Heart right ventricle (tissue), 16 donors: ENCODE measurements at regions not wholly inside any gene's neighbourhood (a gene's known extent, or its start where the extent isn't known, plus 50 kb on each side); places are given as distances from the start of the nearest gene placed in this dataset.
A peak's percentile ranks its signal among the peaks of the same experiment; 100 is the strongest.

Experiments
- ATAC-seq, 8 donors: fragments of 200-7000 bp; cut with Tn5 transposase; one replicate each; pipeline ENCODE4 v1.9.1; 2020; ENCODE audit warnings: mild to moderate bottlenecking in 8 of 8, moderate library complexity in 8 of 8, moderate number of reproducible peaks in 1 of 8
- DNase-seq, 2 donors: peaks; one replicate each; pipeline ENCODE4 v3.0.0-alpha.2; 2020
- H3K27ac ChIP-seq, 10 donors: fragments of 200-600 bp; sonication (generic) in 2 of 10; one replicate each; pipeline versions ENCODE4 v1.5.0 to v1.8.0; 2020 to 2022; ENCODE audit warnings: mild to moderate bottlenecking in 3 of 10
- H3K27me3 ChIP-seq, 7 donors: fragments of 200-600 bp; one replicate each; pipeline ENCODE4 v1.8.0; 2021 to 2022; ENCODE audit warnings: mild to moderate bottlenecking in 2 of 7
- H3K36me3 ChIP-seq, 9 donors: fragments of 200-600 bp; sonication (generic) in 1 of 9; one replicate each; pipeline versions ENCODE4 v1.5.0 to v1.8.0; 2020 to 2022; ENCODE audit warnings: mild to moderate bottlenecking in 2 of 9
- H3K4me1 ChIP-seq, 9 donors: fragments of 200-600 bp; sonication (generic) in 1 of 9; one replicate each; pipeline versions ENCODE4 v1.5.0 to v1.8.0; 2020 to 2022; ENCODE audit warnings: mild to moderate bottlenecking in 4 of 9
- H3K4me3 ChIP-seq, 10 donors: fragments of 200-600 bp; sonication (generic) in 2 of 10; one replicate each; pipeline versions ENCODE4 v1.5.0 to v1.8.0; 2020 to 2022; ENCODE audit warnings: mild to moderate bottlenecking in 7 of 10, moderate library complexity in 2 of 10
- H3K9me3 ChIP-seq, 11 donors: fragments of 200-600 bp in 10 of 11; sonication (generic) in 2 of 11; one replicate each; pipeline versions ENCODE4 v1.5.0 to v1.8.0; 2013 to 2022; ENCODE audit warnings: mild to moderate bottlenecking in 2 of 11, control low read depth in 1 of 11, moderate library complexity in 1 of 11
- WGBS, 2 donors: extraction: QIAGEN DNeasy Blood & Tissue Kit; methylation state at CpG; one replicate each; pipeline ENCODE4 v1.1.7; 2013; ENCODE audit warnings: inconsistent platforms in 1 of 2; 5-methylcytosine and 5-hydroxymethylcytosine counted together
- intact Hi-C, 10 donors: fragments of 100-400 bp; cut with DNase I; formaldehyde crosslinking; loops; one replicate each; pipeline versions ENCODE4 v1.11.1 to v1.14.2; 2022
- TF ChIP-seq, protein P1 (sequence below), 9 donors: fragments of 200-600 bp; sonication (generic) in 2 of 9; IDR thresholded peaks; one replicate each; pipeline versions ENCODE4 v1.5.0 to v1.8.0; 2021 to 2022; ENCODE audit warnings: antibody characterized with exemption in 9 of 9, mild to moderate bottlenecking in 5 of 9, moderate library complexity in 1 of 9
- donor health status: Arrhythmogenic right ventricular cardiomyopathy.
- donor health status: ischemic (EF 13 %, LVEDD 7.1; RV severe dilation, severe dysfunction).
- donor health status: healthy with polysubstance abuse.
- donor health status: DM: no; HTN: yes; CAD: no.
- donor health status: DM: no; HTN: no; CAD: no.
- donor health status: ischemic (EF 25% LVEDD 6.9; RV normal size, moderate dysfunction).
- donor health status: ischemic (EF 25% LVEDD 5.7; RV mildly dilated, moderate dysfunction).
- donor health status: healthy.
- donor health status: DM: yes; HTN: yes; CAD: no.
- donor health status: Ischemic cardiomyopathy.
- donor health status: ischemic (EF 35%, LVEDD 5.7; RV mildly dilated, moderate dysfunction).
- donor health status: nonischemic (EF 11% LVEDD 7.7; RV severe dilation, severe dysfunction).
- donor health status: DM: yes; HTN: yes; CAD: no.
- donor health status: PGD.
- donor health status: ischemic (EF 29% LVEDD 5.4; RV normal size, mild dysfunction).
- donor health status: nonischemic (EF 23%, LVEDD 6.1; RV moderate dilation, normal function).

DNA sequence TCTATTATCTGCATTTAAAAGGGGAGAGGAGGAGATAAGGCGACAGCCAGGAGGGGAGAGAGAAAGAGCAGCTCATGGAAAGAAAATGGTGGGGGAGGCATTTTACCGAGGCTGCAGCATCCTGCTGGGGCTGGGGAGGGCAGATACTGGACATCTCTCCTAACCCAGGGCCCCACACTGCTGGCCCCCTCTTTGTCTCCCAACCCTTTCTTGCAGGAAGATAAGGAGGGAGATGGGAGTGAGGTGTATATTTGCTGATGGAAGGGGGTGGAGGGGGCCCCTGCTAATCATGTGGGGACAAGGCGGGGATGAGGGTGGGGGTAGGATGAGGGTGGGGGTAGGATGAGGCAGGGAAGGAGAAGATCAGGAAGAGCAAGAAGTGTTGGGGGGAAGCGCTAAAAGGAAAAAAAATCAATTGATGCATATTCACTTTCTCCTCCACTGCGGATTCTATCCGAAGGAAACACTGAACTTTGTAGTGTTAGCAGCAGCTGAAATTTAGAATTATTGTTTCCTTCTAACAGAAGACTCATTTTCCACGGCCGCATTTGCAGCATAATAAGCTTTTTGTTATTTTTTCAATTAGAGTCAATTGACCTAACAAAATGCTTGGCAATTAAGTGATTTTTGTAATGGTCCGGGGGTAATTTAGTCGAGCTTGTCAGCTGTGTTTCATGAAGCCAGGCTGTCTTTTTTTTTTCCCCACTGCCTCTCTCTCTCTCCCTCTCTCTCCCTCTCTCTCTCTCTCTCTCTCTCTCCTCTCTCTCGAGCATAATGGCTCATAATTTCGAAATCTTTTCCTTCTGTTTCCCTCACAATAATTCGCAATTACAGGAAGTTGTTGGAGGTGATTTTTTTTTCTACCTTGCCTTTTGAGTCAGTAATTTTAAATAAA, 1134.6 kb downstream of the BCL11B start:
- 16 to 18% methylated on average over 13 of the region's 13 CpGs for WGBS, 2 donors
- H3K27me3 ChIP-seq = peaks cover 0 to 74% (median 39%) of the 10 kb centered on the region in 7 donors
- TF ChIP-seq, protein P1, sequence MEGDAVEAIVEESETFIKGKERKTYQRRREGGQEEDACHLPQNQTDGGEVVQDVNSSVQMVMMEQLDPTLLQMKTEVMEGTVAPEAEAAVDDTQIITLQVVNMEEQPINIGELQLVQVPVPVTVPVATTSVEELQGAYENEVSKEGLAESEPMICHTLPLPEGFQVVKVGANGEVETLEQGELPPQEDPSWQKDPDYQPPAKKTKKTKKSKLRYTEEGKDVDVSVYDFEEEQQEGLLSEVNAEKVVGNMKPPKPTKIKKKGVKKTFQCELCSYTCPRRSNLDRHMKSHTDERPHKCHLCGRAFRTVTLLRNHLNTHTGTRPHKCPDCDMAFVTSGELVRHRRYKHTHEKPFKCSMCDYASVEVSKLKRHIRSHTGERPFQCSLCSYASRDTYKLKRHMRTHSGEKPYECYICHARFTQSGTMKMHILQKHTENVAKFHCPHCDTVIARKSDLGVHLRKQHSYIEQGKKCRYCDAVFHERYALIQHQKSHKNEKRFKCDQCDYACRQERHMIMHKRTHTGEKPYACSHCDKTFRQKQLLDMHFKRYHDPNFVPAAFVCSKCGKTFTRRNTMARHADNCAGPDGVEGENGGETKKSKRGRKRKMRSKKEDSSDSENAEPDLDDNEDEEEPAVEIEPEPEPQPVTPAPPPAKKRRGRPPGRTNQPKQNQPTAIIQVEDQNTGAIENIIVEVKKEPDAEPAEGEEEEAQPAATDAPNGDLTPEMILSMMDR (IDR thresholded peaks at IDR 0.05) = no peak
- H3K36me3 ChIP-seq = no peaks in the 10 kb centered on the region
- no peak for DNase-seq
- no peaks in the 10 kb centered on the region for H3K9me3 ChIP-seq
- no peak overlapping the region for H3K4me3 ChIP-seq
- no peak for ATAC-seq
- intact Hi-C loops = loop anchor here in 1 of 10 donors (10.0 kb wide), 1 partner anchor 1127 kb away; no protein-coding TSS in a partner anchor
- no peak overlapping the region for H3K27ac ChIP-seq
- no peaks in the 10 kb centered on the region for H3K4me1 ChIP-seq

DNA sequence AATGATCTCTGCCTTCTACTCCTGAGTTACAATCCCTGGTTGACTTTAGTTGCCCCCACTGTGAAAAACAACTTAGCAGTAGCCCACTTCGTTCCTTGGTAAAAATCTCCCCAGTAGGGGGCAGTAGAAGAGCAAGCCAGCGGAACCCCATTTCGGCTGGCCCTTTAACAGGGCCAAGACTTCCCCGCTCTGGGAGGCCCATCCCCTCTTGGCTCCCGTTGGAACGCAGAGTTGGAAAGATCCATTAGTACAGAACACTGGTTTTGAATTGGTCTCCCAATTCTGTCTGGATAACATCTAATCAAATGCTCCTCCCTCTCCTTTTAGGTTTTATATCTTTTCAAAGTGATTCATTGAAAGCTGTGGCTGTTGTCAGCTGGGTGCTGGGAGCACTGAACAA, 1133.3 kb downstream of the BCL11B start:
- intact Hi-C loops = loop anchor here in 1 of 10 donors (10.0 kb wide), 1 partner anchor 1126 kb away; no protein-coding TSS in a partner anchor

DNA sequence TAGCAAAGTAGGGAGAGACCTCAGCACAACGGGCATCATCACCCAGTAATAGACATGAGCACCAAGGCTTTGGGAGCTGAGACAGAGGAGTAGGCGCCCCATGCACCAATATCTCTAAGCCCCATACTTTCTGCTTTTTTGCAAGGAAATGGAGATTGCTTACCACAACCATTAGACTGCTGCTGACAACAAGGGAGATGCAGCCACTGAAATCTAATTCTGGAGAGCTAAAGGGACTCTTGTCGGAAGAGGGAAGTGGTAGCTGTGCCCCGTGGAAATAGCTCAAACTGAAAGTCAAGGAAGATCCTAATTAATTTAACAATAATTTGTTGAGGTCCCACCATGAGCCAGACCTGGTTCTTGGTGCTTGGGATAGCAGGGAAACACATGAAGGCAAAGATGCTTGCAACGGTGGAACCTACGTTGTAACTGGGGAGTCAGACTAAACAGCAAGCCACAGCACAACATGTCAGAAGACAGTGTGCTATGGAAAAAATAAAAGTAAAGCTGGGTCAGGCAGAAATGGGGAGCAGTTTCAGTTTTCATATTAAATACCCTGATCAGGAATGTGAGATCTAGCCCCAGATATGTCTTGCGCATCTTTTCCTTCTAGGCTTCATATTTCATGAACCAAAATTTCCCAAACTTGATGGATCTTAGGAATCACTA, 1131.0 kb downstream of the BCL11B start:
- H3K27me3 ChIP-seq = peaks cover 0 to 77% (median 31%) of the 10 kb centered on the region in 7 donors
- H3K27ac ChIP-seq = peak overlapping the region in 1 of 10 donors; percentile 12
- 74 to 85% methylated on average over 7 of the region's 7 CpGs for WGBS, 2 donors
- no peak overlapping the region for H3K4me3 ChIP-seq
- intact Hi-C loops = no loop called here
- TF ChIP-seq, protein P1 (IDR thresholded peaks at IDR 0.05) = no peak
- H3K36me3 ChIP-seq = no peaks in the 10 kb centered on the region
- H3K9me3 ChIP-seq = no peaks in the 10 kb centered on the region
- no peak for DNase-seq
- no peak for ATAC-seq
- H3K4me1 ChIP-seq = no peaks in the 10 kb centered on the region

More for the DNA sequence above, 1133.3 kb downstream of the BCL11B start:
- no peak for ATAC-seq
- peak overlapping the region in 1 of 10 donors; percentile 41 for H3K27ac ChIP-seq
- TF ChIP-seq, protein P1 (IDR thresholded peaks at IDR 0.05) = peak in 8 of 9 donors; percentile 5 to 59 (median 29)
- H3K27me3 ChIP-seq = peaks cover 0 to 83% (median 40%) of the 10 kb centered on the region in 7 donors
- 6 to 8% methylated on average over 6 of the region's 6 CpGs for WGBS, 2 donors
- no peak overlapping the region for H3K4me3 ChIP-seq
- no peaks in the 10 kb centered on the region for H3K36me3 ChIP-seq
- no peaks in the 10 kb centered on the region for H3K9me3 ChIP-seq
- DNase-seq = no peak
- H3K4me1 ChIP-seq = no peaks in the 10 kb centered on the region

DNA sequence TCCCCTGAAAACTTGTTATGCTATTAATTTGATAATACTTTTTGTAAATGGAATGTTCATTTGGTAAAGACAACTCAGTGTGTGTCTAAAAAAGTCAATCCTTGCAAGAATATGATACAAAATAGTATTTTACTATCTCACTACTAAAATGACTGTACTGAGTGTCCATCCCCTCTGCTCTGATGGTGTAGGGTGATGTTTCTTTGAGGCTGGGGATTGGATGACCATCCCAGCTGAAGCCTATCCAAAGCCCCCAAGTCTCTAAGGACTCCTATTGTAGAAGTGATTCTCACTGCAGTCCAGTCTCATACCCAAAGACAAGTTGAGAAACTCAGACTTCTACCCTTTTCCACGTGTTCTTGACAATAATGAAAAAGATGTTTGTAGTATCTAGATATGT, 1128.4 kb downstream of the BCL11B start:
- WGBS, 2 donors = 47 to 60% methylated on average over 1 of the region's 1 CpG
- no peak for DNase-seq
- peaks cover 0 to 52% (median 9%) of the 10 kb centered on the region in 7 donors for H3K27me3 ChIP-seq

More for the DNA sequence above, 1128.4 kb downstream of the BCL11B start:
- no peaks in the 10 kb centered on the region for H3K4me1 ChIP-seq
- H3K9me3 ChIP-seq = no peaks in the 10 kb centered on the region
- intact Hi-C loops = no loop called here
- no peak overlapping the region for H3K4me3 ChIP-seq
- TF ChIP-seq, protein P1 (IDR thresholded peaks at IDR 0.05) = no peak
- no peak for ATAC-seq
- no peak overlapping the region for H3K27ac ChIP-seq
- no peaks in the 10 kb centered on the region for H3K36me3 ChIP-seq
